HL-60 (cell line): ENCODE measurements at regions not wholly inside any gene's neighbourhood (a gene's known extent, or its start where the extent isn't known, plus 50 kb on each side); places are given as distances from the start of the nearest gene placed in this dataset.

ENCODE experiments used
- DNase-seq, 2 experiments: peaks; one replicate each; pipeline ENCODE4 v3.0.0-alpha.2; 2010 to 2020; ENCODE audit warnings: low read depth in 1 of 2, low spot score in 1 of 2
- H3K27ac ChIP-seq: fragments of 250-450 bp; sonication (Bioruptor Pico); replicated peaks from 2 replicates; pipeline ENCODE4 v1.5.1; 2020; ENCODE audit warnings: mild to moderate bottlenecking, moderate library complexity
- H3K27me3 ChIP-seq: fragments of 250-450 bp; sonication (Bioruptor Pico); 2 replicates; pipeline ENCODE4 v1.5.1; 2021; ENCODE audit warnings: mild to moderate bottlenecking, moderate library complexity; ENCODE audit not compliant: insufficient read depth, poor library complexity, severe bottlenecking
- H3K4me3 ChIP-seq: replicated peaks from 2 replicates; pipeline ENCODE4 v1.5.1; 2011; ENCODE audit warnings: mild to moderate bottlenecking, control low read depth, low read length; ENCODE audit not compliant: insufficient read depth
- GABPA ChIP-seq: IDR thresholded peaks from 2 replicates; pipeline ENCODE4 v1.6.1; 2012; ENCODE audit warnings: low read depth
- POLR2AphosphoS5 ChIP-seq: IDR thresholded peaks from 2 replicates; pipeline ENCODE4 v1.6.1; 2012; ENCODE audit warnings: low read depth
- SPI1 ChIP-seq: IDR thresholded peaks from 2 replicates; pipeline ENCODE4 v1.6.1; 2012; ENCODE audit warnings: low read depth, mild to moderate bottlenecking, borderline replicate concordance
- TF ChIP-seq, protein P1 (sequence below): IDR thresholded peaks from one replicate; pipeline ENCODE4 v1.5.1; 2011; ENCODE audit warnings: low read length, control low read depth, inconsistent platforms; ENCODE audit not compliant: insufficient read depth
- TF ChIP-seq, protein P2 (sequence below): IDR thresholded peaks from 2 replicates; pipeline ENCODE4 v1.6.1; 2012; ENCODE audit warnings: low read depth; ENCODE audit not compliant: insufficient replicate concordance

DNA sequence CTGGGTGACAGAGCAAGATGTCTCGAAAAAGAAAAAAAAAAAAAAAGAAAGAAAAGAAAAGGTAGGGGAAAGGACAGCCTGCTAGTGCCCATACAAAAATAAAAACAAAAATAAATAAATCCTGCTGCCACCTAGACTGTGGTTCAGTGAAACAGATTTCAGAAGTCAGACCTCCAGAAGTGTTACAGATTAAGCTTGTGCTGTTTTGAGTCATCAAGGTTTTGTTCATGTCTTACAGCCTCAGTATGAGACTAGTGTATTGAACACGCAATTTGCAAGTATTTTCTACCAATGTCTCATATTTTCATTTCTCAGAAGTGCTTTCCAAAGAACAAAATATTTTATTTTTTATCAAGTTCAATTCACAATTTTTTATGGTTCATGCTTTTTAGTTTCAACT is 720.4 kb upstream of the GYPC start:
- TF ChIP-seq GABPA (no peak), SPI1 (no peak), POLR2AphosphoS5 (no peak)
- TF ChIP-seq, protein P1, sequence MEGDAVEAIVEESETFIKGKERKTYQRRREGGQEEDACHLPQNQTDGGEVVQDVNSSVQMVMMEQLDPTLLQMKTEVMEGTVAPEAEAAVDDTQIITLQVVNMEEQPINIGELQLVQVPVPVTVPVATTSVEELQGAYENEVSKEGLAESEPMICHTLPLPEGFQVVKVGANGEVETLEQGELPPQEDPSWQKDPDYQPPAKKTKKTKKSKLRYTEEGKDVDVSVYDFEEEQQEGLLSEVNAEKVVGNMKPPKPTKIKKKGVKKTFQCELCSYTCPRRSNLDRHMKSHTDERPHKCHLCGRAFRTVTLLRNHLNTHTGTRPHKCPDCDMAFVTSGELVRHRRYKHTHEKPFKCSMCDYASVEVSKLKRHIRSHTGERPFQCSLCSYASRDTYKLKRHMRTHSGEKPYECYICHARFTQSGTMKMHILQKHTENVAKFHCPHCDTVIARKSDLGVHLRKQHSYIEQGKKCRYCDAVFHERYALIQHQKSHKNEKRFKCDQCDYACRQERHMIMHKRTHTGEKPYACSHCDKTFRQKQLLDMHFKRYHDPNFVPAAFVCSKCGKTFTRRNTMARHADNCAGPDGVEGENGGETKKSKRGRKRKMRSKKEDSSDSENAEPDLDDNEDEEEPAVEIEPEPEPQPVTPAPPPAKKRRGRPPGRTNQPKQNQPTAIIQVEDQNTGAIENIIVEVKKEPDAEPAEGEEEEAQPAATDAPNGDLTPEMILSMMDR = no peak
- TF ChIP-seq, protein P2, sequence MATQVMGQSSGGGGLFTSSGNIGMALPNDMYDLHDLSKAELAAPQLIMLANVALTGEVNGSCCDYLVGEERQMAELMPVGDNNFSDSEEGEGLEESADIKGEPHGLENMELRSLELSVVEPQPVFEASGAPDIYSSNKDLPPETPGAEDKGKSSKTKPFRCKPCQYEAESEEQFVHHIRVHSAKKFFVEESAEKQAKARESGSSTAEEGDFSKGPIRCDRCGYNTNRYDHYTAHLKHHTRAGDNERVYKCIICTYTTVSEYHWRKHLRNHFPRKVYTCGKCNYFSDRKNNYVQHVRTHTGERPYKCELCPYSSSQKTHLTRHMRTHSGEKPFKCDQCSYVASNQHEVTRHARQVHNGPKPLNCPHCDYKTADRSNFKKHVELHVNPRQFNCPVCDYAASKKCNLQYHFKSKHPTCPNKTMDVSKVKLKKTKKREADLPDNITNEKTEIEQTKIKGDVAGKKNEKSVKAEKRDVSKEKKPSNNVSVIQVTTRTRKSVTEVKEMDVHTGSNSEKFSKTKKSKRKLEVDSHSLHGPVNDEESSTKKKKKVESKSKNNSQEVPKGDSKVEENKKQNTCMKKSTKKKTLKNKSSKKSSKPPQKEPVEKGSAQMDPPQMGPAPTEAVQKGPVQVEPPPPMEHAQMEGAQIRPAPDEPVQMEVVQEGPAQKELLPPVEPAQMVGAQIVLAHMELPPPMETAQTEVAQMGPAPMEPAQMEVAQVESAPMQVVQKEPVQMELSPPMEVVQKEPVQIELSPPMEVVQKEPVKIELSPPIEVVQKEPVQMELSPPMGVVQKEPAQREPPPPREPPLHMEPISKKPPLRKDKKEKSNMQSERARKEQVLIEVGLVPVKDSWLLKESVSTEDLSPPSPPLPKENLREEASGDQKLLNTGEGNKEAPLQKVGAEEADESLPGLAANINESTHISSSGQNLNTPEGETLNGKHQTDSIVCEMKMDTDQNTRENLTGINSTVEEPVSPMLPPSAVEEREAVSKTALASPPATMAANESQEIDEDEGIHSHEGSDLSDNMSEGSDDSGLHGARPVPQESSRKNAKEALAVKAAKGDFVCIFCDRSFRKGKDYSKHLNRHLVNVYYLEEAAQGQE = no peak
- H3K27me3 ChIP-seq = no peaks in the 10 kb centered on the region
- H3K4me3 ChIP-seq = no peak overlapping the region
- DNase-seq = no peak
- no peak overlapping the region for H3K27ac ChIP-seq

DNA sequence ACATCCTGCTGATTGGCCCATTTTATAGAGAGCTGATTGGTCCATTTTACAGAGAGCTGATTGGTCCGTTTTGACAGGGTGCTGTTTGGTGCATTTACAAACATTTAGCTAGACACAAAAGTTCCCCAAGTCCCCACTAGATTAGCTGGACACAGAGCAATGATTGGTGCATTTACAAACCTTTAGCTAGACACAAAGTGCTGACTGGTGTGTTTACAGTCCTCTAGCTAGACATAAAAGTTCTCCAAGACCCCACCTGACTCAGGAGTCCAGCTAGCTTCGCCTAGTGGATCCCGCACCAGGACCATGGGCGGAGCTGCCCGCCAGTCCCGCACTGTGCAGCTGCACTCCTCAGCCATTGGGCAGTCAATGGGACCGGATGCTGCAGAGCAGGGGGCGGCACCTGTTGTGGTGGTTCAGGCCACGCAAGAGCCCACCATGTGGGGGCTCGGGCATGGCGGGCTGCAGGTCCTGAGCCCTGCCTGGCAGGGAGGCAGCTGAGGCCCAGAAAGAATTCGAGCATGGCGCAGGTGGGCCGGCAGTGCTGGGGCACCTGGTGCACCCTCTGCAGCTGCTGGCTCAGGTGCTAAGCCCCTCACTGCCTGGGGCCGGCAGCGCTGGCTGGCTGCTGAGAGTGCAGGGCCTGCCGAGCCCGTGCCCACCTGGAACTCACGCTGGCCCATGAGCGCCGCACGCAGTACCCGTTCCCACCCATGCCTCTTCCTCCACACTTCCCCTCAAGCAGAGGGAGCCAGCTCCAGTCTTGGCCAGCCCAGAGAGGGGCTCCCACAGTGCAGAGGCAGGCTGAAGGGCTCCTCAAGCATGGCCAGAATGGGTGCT is 713.2 kb upstream of the GYPC start:
- Histone ChIP-seq H3K27ac (no peak overlapping the region), H3K4me3 (no peak overlapping the region), H3K27me3 (no peaks in the 10 kb centered on the region)
- no peak for DNase-seq
- TF ChIP-seq SPI1 (no peak), POLR2AphosphoS5 (no peak), GABPA (no peak)
- TF ChIP-seq, protein P2 = no peak
- TF ChIP-seq, protein P1 = no peak

DNA sequence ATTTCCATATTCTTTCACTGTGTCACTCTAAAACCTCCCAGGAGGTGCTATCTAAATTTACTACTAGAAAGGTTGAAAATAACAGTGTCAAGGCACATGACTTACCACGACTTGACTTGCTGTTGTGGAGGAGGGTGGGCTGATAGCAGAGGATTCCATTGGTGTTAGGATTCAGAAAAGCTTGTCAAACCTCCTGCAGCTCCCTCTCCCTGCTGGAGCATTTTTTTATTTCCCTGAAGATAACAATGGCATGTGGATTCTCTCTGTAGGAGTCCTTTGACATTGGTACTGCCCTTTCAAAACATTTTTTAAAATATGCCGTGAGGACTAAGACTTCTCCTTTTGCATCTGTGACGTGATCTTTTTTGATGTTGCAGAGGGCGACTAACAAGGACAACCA is 696.9 kb upstream of the GYPC start:
- Histone ChIP-seq H3K4me3 (no peak overlapping the region), H3K27ac (no peak overlapping the region), H3K27me3 (no peaks in the 10 kb centered on the region)
- no peak for TF ChIP-seq GABPA
- no peak for TF ChIP-seq POLR2AphosphoS5
- TF ChIP-seq SPI1 = no peak
- TF ChIP-seq, protein P2 = no peak
- TF ChIP-seq, protein P1 = no peak
- no peak for DNase-seq
